ENCODE measurements at regions not wholly inside any gene's neighbourhood (a gene's known extent, or its start where the extent isn't known, plus 50 kb on each side); places are given as distances from the start of the nearest gene placed in this dataset.

DNA sequence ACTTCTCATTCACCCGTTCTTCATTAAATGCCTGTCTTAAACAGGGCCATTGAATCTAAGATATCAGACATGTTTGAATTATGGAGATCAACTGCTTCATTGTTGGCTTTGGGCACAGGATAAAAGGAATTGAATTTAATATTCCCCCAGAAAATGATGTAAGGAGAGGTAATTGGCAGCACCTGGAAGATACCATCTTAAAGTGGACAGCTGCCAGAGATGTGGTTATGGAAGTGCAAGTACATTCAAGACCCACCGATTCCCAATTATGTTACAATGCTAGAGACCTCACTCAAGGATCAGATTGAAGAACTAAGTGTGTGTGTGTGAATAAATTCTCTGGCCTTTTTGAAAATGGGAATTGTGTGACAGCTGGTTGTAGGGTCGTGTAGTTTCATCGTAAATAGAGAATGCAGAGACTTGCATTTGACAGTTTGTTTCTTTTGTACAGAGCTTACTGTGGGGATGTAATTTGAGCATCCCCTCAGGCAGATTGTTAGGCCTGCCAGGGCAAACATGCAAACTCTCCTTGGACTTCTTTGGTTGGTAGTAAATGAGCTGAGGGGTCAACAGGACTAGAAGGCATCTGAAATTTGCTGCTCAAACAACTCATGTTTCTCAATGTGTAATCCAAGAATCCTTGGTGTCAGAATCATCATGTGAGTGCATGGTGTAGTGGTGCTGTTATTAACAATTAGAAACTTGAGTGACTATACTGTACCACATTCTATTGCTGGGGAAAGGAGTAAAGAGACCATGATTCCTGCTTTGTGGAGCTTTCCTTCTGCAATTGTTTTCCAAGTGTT is 359.2 kb upstream of the THRB start:
- TF ChIP-seq, protein P1, sequence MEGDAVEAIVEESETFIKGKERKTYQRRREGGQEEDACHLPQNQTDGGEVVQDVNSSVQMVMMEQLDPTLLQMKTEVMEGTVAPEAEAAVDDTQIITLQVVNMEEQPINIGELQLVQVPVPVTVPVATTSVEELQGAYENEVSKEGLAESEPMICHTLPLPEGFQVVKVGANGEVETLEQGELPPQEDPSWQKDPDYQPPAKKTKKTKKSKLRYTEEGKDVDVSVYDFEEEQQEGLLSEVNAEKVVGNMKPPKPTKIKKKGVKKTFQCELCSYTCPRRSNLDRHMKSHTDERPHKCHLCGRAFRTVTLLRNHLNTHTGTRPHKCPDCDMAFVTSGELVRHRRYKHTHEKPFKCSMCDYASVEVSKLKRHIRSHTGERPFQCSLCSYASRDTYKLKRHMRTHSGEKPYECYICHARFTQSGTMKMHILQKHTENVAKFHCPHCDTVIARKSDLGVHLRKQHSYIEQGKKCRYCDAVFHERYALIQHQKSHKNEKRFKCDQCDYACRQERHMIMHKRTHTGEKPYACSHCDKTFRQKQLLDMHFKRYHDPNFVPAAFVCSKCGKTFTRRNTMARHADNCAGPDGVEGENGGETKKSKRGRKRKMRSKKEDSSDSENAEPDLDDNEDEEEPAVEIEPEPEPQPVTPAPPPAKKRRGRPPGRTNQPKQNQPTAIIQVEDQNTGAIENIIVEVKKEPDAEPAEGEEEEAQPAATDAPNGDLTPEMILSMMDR (IDR thresholded peaks at IDR 0.05), result no peak
- no peak for TF ChIP-seq POLR2A (IDR thresholded peaks at IDR 0.05)
